ENCODE measurements at regions not wholly inside any gene's neighbourhood (a gene's known extent, or its start where the extent isn't known, plus 50 kb on each side); places are given as distances from the start of the nearest gene placed in this dataset.
A peak's percentile ranks its signal among the peaks of the same experiment; 100 is the strongest.

DNA sequence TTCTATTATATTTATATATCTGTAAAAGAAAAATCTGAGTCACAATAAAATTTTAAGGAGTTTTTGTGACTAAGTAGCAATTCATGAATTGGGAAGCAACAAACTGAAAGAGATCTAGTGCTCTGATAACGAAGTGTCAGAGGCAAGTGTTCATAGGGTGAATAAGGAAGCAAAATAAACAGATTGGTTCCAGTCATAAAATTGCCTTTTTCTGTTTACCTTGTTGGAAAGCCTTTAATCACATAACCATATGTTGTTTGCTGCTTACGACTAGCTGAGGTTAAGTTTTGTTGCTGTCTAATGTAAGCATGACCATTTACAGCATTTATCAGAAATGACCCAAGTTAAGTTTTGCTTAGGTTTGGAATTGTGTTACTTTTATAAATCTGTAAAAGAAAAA lies 358.9 kb downstream of the ARL6IP6 start:
- no peak overlapping the region for H3K27ac Mint-ChIP-seq
- no peaks in the 10 kb centered on the region for H3K9me3 ChIP-seq (ENCODE audit: control insufficient read depth in 1 of 2, low read length in 2 of 2)
- intact Hi-C loops (cut with micrococcal nuclease): no loop called here
- ChIA-PET POLR2A (ENCODE audit: partially characterized antibody) (no interaction called here), CTCF (ENCODE audit: partially characterized antibody) (no interaction called here)
- H3K4me3 ChIP-seq (ENCODE audit: low read length in 2 of 2): no peak overlapping the region
- H3K9me3 Mint-ChIP-seq: peaks cover 0 to 7% (median 0%) of the 10 kb centered on the region in 8 donors
- no peaks in the 10 kb centered on the region for H3K36me3 Mint-ChIP-seq
- H3K4me1 Mint-ChIP-seq: no peaks in the 10 kb centered on the region
- no peak overlapping the region for H3K27ac ChIP-seq (ENCODE audit: low read depth, low read length)
- H3K27me3 ChIP-seq (ENCODE audit: insufficient read depth, low read length): no peaks in the 10 kb centered on the region
- no peak overlapping the region for H3K4me3 Mint-ChIP-seq
- no peaks in the 10 kb centered on the region for H3K27me3 Mint-ChIP-seq
- DNase-seq: no peak
- H3K36me3 ChIP-seq (ENCODE audit: insufficient read depth, low read length): no peaks in the 10 kb centered on the region
- no peaks in the 10 kb centered on the region for H3K4me1 ChIP-seq (ENCODE audit: insufficient read depth, low read length)

DNA sequence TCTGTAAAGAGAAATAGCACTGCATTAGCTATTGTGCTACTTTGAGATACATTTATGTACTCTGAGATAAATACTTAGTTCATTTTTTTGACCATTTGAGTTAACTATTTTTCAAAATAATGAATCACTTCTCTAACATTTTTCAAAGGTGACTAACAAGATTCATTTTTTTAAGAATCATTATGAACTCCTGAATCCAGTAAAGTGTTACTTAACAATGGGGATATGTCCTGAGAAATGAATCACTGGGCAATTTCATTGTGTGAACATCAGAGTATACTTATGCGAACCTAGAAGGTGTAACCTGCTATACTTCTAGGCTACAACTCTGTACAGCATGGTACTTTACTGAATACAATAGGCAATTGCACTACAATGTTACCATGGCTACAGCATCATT lies 355.8 kb downstream of the ARL6IP6 start:
- no peak overlapping the region for H3K27ac Mint-ChIP-seq
- Histone ChIP-seq H3K4me1 (ENCODE audit: insufficient read depth, low read length) (no peaks in the 10 kb centered on the region), H3K27ac (ENCODE audit: low read depth, low read length) (no peak overlapping the region), H3K4me3 (ENCODE audit: low read length in 2 of 2) (no peak overlapping the region), H3K9me3 (ENCODE audit: control insufficient read depth in 1 of 2, low read length in 2 of 2) (no peaks in the 10 kb centered on the region), H3K27me3 (ENCODE audit: insufficient read depth, low read length) (no peaks in the 10 kb centered on the region), H3K36me3 (ENCODE audit: insufficient read depth, low read length) (no peaks in the 10 kb centered on the region)
- no peak for DNase-seq
- POLR2A ChIA-PET (ENCODE audit: partially characterized antibody): no interaction called here
- CTCF ChIA-PET (ENCODE audit: partially characterized antibody): no interaction called here
- intact Hi-C loops (cut with micrococcal nuclease): no loop called here
- H3K9me3 Mint-ChIP-seq: peaks cover 0 to 5% (median 0%) of the 10 kb centered on the region in 8 donors
- no peaks in the 10 kb centered on the region for H3K4me1 Mint-ChIP-seq
- H3K4me3 Mint-ChIP-seq: no peak overlapping the region
- no peaks in the 10 kb centered on the region for H3K36me3 Mint-ChIP-seq
- no peaks in the 10 kb centered on the region for H3K27me3 Mint-ChIP-seq

DNA sequence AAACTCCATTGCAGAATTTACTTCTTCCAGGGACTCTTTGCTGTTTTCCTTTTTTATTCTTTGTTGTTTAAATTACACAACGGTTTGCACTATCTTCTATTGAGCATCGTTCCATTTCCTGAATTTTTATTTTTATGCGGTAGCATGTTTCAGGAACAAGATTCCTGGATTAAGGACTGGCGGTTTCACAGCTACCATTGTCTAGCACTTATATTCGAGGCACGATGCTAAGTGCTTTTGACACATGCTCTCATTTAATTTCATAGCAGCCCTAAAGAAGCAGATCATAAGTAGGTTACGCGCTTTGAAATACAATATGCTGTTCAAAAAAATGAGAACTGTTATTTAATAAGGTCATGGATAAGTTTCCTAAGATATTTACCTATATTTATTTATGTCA lies 354.4 kb downstream of the ARL6IP6 start:
- H3K9me3 Mint-ChIP-seq: no peaks in the 10 kb centered on the region
- CTCF ChIA-PET (ENCODE audit: partially characterized antibody): no interaction called here
- no peak overlapping the region for H3K4me3 ChIP-seq (ENCODE audit: low read length in 2 of 2)
- no peaks in the 10 kb centered on the region for H3K4me1 ChIP-seq (ENCODE audit: insufficient read depth, low read length)
- intact Hi-C loops (cut with micrococcal nuclease): no loop called here
- no peaks in the 10 kb centered on the region for H3K27me3 ChIP-seq (ENCODE audit: insufficient read depth, low read length)
- H3K4me3 Mint-ChIP-seq: no peak overlapping the region
- no peak overlapping the region for H3K27ac Mint-ChIP-seq
- no peaks in the 10 kb centered on the region for H3K27me3 Mint-ChIP-seq
- POLR2A ChIA-PET (ENCODE audit: partially characterized antibody): no interaction called here
- no peaks in the 10 kb centered on the region for H3K36me3 ChIP-seq (ENCODE audit: insufficient read depth, low read length)
- H3K27ac ChIP-seq (ENCODE audit: low read depth, low read length): no peak overlapping the region
- no peaks in the 10 kb centered on the region for H3K36me3 Mint-ChIP-seq
- H3K4me1 Mint-ChIP-seq: no peaks in the 10 kb centered on the region
- DNase-seq: no peak
- no peaks in the 10 kb centered on the region for H3K9me3 ChIP-seq (ENCODE audit: control insufficient read depth in 1 of 2, low read length in 2 of 2)

DNA sequence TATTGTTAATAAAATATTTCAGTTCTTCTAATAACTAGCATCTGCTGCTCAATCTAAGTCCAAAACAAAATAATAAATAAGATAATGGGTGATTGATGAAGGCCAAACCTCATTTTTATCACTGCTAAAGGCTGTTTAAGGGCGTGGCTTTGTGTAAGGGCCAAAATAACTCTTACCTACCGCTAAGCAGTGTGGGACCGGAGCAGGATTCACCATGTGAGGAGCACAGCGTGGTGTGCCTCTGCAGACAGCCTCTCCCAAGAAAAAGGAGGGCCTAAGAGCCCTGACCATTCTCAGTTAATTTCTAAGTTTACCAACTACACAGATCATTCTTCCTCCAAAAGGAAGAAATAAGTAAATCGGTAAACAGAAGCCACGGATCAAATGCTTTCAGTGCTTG lies 353.7 kb downstream of the ARL6IP6 start:
- no peaks in the 10 kb centered on the region for H3K36me3 ChIP-seq (ENCODE audit: insufficient read depth, low read length)
- Mint-ChIP-seq H3K9me3 (no peaks in the 10 kb centered on the region), H3K27ac (no peak overlapping the region), H3K36me3 (no peaks in the 10 kb centered on the region), H3K4me3 (no peak overlapping the region), H3K27me3 (no peaks in the 10 kb centered on the region), H3K4me1 (no peaks in the 10 kb centered on the region)
- DNase-seq: no peak
- no peaks in the 10 kb centered on the region for H3K9me3 ChIP-seq (ENCODE audit: control insufficient read depth in 1 of 2, low read length in 2 of 2)
- ChIA-PET POLR2A (ENCODE audit: partially characterized antibody) (no interaction called here), CTCF (ENCODE audit: partially characterized antibody) (no interaction called here)
- H3K27ac ChIP-seq (ENCODE audit: low read depth, low read length): no peak overlapping the region
- H3K4me3 ChIP-seq (ENCODE audit: low read length in 2 of 2): no peak overlapping the region
- no peaks in the 10 kb centered on the region for H3K27me3 ChIP-seq (ENCODE audit: insufficient read depth, low read length)
- intact Hi-C loops (cut with micrococcal nuclease): no loop called here
- H3K4me1 ChIP-seq (ENCODE audit: insufficient read depth, low read length): no peaks in the 10 kb centered on the region

DNA sequence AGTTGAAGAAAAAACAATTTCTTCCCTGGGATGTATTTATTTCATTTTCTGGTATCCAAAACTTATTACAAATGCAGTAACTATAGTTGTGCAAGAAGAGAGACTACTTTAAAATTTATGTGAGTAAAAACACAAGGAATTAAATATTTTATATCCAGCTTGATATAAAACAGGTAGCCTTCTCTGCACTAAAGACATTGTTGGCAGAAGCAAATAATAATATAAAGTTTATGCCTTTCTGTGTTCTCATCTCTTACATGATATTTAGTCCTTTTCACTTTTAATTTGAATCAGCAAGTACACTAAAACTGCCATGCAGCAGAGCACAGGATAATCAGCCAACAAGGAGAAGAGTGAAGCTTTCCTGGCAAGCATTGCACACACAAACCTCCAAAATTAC lies 352.7 kb downstream of the ARL6IP6 start:
- no peaks in the 10 kb centered on the region for H3K36me3 ChIP-seq (ENCODE audit: insufficient read depth, low read length)
- no peak overlapping the region for H3K27ac Mint-ChIP-seq
- no peaks in the 10 kb centered on the region for H3K36me3 Mint-ChIP-seq
- no peaks in the 10 kb centered on the region for H3K27me3 Mint-ChIP-seq
- H3K4me3 Mint-ChIP-seq: no peak overlapping the region
- DNase-seq: no peak
- intact Hi-C loops (cut with micrococcal nuclease): no loop called here
- H3K9me3 ChIP-seq (ENCODE audit: control insufficient read depth in 1 of 2, low read length in 2 of 2): no peaks in the 10 kb centered on the region
- no peaks in the 10 kb centered on the region for H3K4me1 ChIP-seq (ENCODE audit: insufficient read depth, low read length)
- no peak overlapping the region for H3K27ac ChIP-seq (ENCODE audit: low read depth, low read length)
- POLR2A ChIA-PET (ENCODE audit: partially characterized antibody): no interaction called here
- H3K4me1 Mint-ChIP-seq: no peaks in the 10 kb centered on the region
- H3K4me3 ChIP-seq (ENCODE audit: low read length in 2 of 2): no peak overlapping the region
- no peaks in the 10 kb centered on the region for H3K9me3 Mint-ChIP-seq
- H3K27me3 ChIP-seq (ENCODE audit: insufficient read depth, low read length): no peaks in the 10 kb centered on the region
- CTCF ChIA-PET (ENCODE audit: partially characterized antibody): no interaction called here

DNA sequence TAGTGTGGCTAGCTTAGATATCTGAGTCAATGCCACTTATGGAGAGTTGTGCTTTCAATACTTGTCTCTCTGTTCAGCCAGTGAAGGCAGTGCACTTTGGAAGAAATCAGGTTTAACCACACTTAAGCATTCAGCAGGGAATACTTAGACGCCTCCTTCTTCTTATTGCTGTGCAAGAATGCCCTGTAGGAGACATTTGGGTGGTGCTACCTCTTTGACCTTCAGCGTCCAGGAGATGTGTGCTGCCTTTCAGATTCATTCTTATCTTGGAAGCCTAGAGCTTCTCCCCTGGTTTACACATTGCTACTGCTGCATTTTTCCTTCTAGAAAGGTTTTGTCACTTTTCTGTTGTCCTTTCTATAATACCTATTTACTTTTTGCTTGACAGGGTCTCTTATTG lies 350.5 kb downstream of the ARL6IP6 start:
- Mint-ChIP-seq H3K36me3 (no peaks in the 10 kb centered on the region), H3K4me1 (no peaks in the 10 kb centered on the region), H3K27me3 (no peaks in the 10 kb centered on the region), H3K9me3 (no peaks in the 10 kb centered on the region), H3K27ac (no peak overlapping the region), H3K4me3 (peak overlapping the region in 1 of 8 donors; percentile 42)
- intact Hi-C loops (cut with micrococcal nuclease): no loop called here
- H3K27me3 ChIP-seq (ENCODE audit: insufficient read depth, low read length): no peaks in the 10 kb centered on the region
- POLR2A ChIA-PET (ENCODE audit: partially characterized antibody): no interaction called here
- no peaks in the 10 kb centered on the region for H3K4me1 ChIP-seq (ENCODE audit: insufficient read depth, low read length)
- H3K27ac ChIP-seq (ENCODE audit: low read depth, low read length): no peak overlapping the region
- H3K4me3 ChIP-seq (ENCODE audit: low read length in 2 of 2): no peak overlapping the region
- H3K9me3 ChIP-seq (ENCODE audit: control insufficient read depth in 1 of 2, low read length in 2 of 2): no peaks in the 10 kb centered on the region
- no peak for DNase-seq
- no peaks in the 10 kb centered on the region for H3K36me3 ChIP-seq (ENCODE audit: insufficient read depth, low read length)
- CTCF ChIA-PET (ENCODE audit: partially characterized antibody): no interaction called here

DNA sequence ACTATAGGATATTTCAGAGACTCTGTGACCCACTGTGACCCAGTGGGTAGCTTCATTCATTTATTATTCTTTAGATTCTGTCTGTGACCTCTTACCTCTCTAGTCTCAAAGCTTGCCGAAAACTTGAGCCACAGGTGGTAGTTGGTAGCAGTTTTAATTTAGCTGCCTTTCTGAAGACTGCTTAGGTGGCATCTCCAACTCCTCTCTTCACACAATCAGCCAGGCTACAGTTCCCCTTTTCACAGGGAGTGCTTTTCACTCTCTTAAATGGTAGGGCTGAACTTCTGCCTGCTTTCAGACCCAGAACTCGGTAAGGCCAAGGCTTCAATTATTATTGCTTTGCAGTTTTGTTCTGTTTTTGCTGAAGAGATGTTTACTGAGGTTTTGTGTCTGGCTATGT lies 349.6 kb downstream of the ARL6IP6 start:
- no peak overlapping the region for H3K27ac ChIP-seq (ENCODE audit: low read depth, low read length)
- POLR2A ChIA-PET (ENCODE audit: partially characterized antibody): no interaction called here
- Mint-ChIP-seq H3K4me3 (no peak overlapping the region), H3K27ac (no peak overlapping the region), H3K27me3 (no peaks in the 10 kb centered on the region), H3K36me3 (no peaks in the 10 kb centered on the region), H3K4me1 (no peaks in the 10 kb centered on the region), H3K9me3 (no peaks in the 10 kb centered on the region)
- H3K4me1 ChIP-seq (ENCODE audit: insufficient read depth, low read length): no peaks in the 10 kb centered on the region
- intact Hi-C loops (cut with micrococcal nuclease): no loop called here
- no peak overlapping the region for H3K4me3 ChIP-seq (ENCODE audit: low read length in 2 of 2)
- CTCF ChIA-PET (ENCODE audit: partially characterized antibody): no interaction called here
- DNase-seq: no peak
- H3K27me3 ChIP-seq (ENCODE audit: insufficient read depth, low read length): no peaks in the 10 kb centered on the region
- H3K9me3 ChIP-seq (ENCODE audit: control insufficient read depth in 1 of 2, low read length in 2 of 2): no peaks in the 10 kb centered on the region
- no peaks in the 10 kb centered on the region for H3K36me3 ChIP-seq (ENCODE audit: insufficient read depth, low read length)

DNA sequence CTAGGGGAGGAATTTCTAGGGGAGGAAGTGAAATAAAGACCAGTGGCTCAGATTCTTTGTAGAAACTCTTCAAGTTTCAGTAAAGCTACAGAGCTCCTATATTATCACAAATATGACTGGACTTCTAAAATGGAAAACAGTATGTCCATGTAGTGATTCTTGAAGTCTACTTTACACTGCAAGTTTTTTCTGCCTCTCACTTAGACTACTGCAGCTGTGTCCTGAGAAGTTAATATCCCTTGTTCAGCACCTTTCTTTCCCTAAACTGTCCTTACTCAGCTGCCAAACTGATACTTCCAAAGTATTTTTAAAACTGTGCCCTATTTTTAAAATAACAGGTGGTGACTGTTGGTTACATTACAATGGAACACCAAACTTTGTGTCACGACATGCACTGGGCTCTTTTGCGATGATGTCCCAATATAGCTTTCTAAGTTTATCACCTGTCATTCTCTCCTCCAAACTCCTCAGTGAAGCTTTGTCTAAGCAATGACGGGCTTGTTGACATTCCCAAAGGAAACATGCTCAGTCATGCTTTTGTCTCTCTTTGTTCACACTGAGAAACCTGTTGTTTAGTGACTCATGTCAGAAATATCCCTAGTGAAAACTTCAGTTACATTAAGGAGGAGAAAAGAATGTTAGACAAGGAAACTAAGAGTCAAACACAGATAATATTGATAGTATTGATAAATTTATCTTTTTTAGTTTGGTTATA lies 341.1 kb downstream of the ARL6IP6 start:
- Mint-ChIP-seq H3K27me3 (no peaks in the 10 kb centered on the region), H3K27ac (no peak overlapping the region), H3K36me3 (no peaks in the 10 kb centered on the region), H3K4me3 (no peak overlapping the region), H3K4me1 (no peaks in the 10 kb centered on the region), H3K9me3 (no peaks in the 10 kb centered on the region)
- no peaks in the 10 kb centered on the region for H3K4me1 ChIP-seq (ENCODE audit: insufficient read depth, low read length)
- no peaks in the 10 kb centered on the region for H3K36me3 ChIP-seq (ENCODE audit: insufficient read depth, low read length)
- no peaks in the 10 kb centered on the region for H3K27me3 ChIP-seq (ENCODE audit: insufficient read depth, low read length)
- ChIA-PET CTCF (ENCODE audit: partially characterized antibody) (no interaction called here), POLR2A (ENCODE audit: partially characterized antibody) (no interaction called here)
- no peak overlapping the region for H3K4me3 ChIP-seq (ENCODE audit: low read length in 2 of 2)
- no peak overlapping the region for H3K27ac ChIP-seq (ENCODE audit: low read depth, low read length)
- intact Hi-C loops (cut with micrococcal nuclease): no loop called here
- no peaks in the 10 kb centered on the region for H3K9me3 ChIP-seq (ENCODE audit: control insufficient read depth in 1 of 2, low read length in 2 of 2)
- no peak for DNase-seq

Measured in CD4-positive, alpha-beta memory T cell (primary cell).